Ascending aorta (tissue), 2 donors: ENCODE measurements at regions not wholly inside any gene's neighbourhood (a gene's known extent, or its start where the extent isn't known, plus 50 kb on each side); places are given as distances from the start of the nearest gene placed in this dataset.
A peak's percentile ranks its signal among the peaks of the same experiment; 100 is the strongest.

Experiments used
- DNase-seq, 2 donors: peaks; one replicate each; pipeline ENCODE4 v3.0.0-alpha.2; 2019; ENCODE audit warnings: low spot score in 2 of 2
- H3K27ac ChIP-seq, 2 donors: fragments of 200-600 bp; sonication (generic); one replicate each; pipeline ENCODE4 v1.5.1; 2016 to 2017; ENCODE audit warnings: mild to moderate bottlenecking in 1 of 2
- H3K27me3 ChIP-seq: fragments of 200-600 bp; sonication (generic); one replicate; pipeline ENCODE4 v1.5.1; 2017
- H3K36me3 ChIP-seq, 2 donors: fragments of 200-600 bp; sonication (generic); one replicate each; pipeline ENCODE4 v1.5.1; 2016
- H3K4me1 ChIP-seq, 2 donors: fragments of 200-600 bp; sonication (generic); one replicate each; pipeline ENCODE4 v1.5.1; 2016 to 2017; ENCODE audit warnings: mild to moderate bottlenecking in 1 of 2
- H3K4me3 ChIP-seq, 2 donors: fragments of 200-600 bp; sonication (generic); one replicate each; pipeline ENCODE4 v1.5.1; 2016 to 2017; ENCODE audit warnings: mild to moderate bottlenecking in 1 of 2
- H3K9me3 ChIP-seq, 2 donors: fragments of 200-600 bp; sonication (generic); one replicate each; pipeline ENCODE4 v1.5.1; 2016
- CTCF ChIP-seq, 3 experiments: fragments of 200-600 bp in 2 of 3; fragments of 450-650 bp in 1 of 3; sonication (generic) in 2 of 3; IDR thresholded peaks; one replicate each; pipeline ENCODE4 v1.5.1; 2016 to 2019; ENCODE audit warnings: antibody characterized with exemption in 3 of 3, mild to moderate bottlenecking in 1 of 3, moderate library complexity in 1 of 3
- intact Hi-C: fragments of 100-400 bp; cut with DNase I; formaldehyde crosslinking; loops from one replicate; pipeline ENCODE4 v1.15.1; 2023

GRCh38 chr7:149714081-149714909, 59.1 kb downstream of the ZNF467 start:
- Histone ChIP-seq H3K36me3 (no peaks in the 10 kb centered on the region), H3K9me3 (peaks cover 9 to 20% of the 10 kb centered on the region in 2 donors), H3K27me3 (no peaks in the 10 kb centered on the region), H3K4me1 (peaks cover 3 to 20% of the 10 kb centered on the region in 2 donors), H3K4me3 (peak overlapping the region; percentile 69 to 86), H3K27ac (peak overlapping the region; percentile 29 to 83)
- DNase-seq: peak; percentile 47 to 93
- no peak for TF ChIP-seq CTCF (IDR thresholded peaks at IDR 0.05)
- intact Hi-C loops: loop anchor here (1.0 to 10.0 kb wide), 9 partner anchors 57 to 1371 kb away; partner anchors contain the start of genes AGAP3, ATP6V0E2, FASTK and TMUB1

DNA sequence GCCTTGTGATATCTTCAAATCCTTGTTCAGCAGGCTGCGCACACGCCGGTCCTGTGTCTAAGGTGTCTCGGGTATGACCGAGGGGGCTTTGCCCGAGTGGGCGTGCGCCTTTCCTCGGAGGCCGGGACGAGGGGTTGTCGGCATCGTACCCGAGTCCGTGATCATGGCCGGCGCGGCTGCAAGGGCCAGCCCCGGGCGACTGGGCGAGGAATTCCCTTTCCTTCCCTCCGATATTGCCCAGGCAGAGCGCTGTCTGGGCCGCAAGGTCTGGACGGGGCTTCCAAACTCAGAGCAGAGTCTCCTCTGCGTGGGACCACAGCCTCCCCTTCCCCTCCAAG, 59.7 kb downstream of the ZNF467 start:
- peaks cover 3 to 20% of the 10 kb centered on the region in 2 donors for H3K4me1 ChIP-seq
- no peaks in the 10 kb centered on the region for H3K27me3 ChIP-seq
- peak in 1 of 2 donors; percentile 62 for DNase-seq
- no peak for TF ChIP-seq CTCF (IDR thresholded peaks at IDR 0.05)
- no peak overlapping the region for H3K27ac ChIP-seq
- peak overlapping the region; percentile 69 to 86 for H3K4me3 ChIP-seq
- peaks cover 9 to 21% of the 10 kb centered on the region in 2 donors for H3K9me3 ChIP-seq
- H3K36me3 ChIP-seq: no peaks in the 10 kb centered on the region
- intact Hi-C loops: loop anchor here (1.0 to 10.0 kb wide), 9 partner anchors 58 to 1371 kb away; partner anchors contain the start of genes AGAP3, ATP6V0E2, FASTK and TMUB1

DNA sequence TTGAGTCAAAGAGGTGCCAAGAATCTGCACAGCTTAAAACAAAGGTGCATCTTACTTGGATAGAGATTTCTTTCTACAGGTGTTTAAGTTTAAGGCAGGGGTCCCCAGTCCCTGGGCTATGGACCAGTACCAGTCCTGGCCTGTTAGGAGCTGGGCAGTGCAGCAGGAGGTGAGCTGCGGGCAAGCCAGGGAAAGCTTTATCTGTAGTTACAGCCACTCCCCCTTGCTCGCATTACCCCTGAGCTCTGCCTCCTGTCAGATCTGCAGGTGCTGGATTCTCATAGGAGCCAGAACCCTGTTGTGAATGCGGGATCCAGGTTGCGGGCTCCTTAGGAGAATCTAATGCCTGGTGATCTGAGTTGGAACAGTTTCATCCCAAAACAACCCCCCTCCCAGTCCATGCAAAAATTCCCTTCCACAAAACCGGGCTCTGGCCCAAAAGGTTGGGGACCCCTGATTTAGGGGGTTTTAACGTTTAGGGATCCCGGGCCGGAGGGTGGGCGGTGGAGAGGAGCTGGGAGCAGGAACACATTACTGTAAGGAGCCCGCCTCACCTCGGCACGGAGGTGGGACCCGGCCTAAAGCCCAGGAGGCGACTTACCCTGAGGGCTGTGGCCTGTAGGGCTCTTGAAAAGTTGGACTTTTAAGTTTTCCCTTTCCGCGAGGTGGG, 60.2 kb downstream of the ZNF467 start:
- no peak overlapping the region for H3K4me3 ChIP-seq
- H3K27me3 ChIP-seq: no peaks in the 10 kb centered on the region
- H3K9me3 ChIP-seq: peaks cover 9 to 21% of the 10 kb centered on the region in 2 donors
- intact Hi-C loops: loop anchor here (10.0 kb wide), 5 partner anchors 162 to 1372 kb away; partner anchors contain the start of genes AGAP3, ATP6V0E2, FASTK and TMUB1
- no peak for TF ChIP-seq CTCF (IDR thresholded peaks at IDR 0.05)
- H3K36me3 ChIP-seq: no peaks in the 10 kb centered on the region
- no peak overlapping the region for H3K27ac ChIP-seq
- H3K4me1 ChIP-seq: peaks cover 3 to 20% of the 10 kb centered on the region in 2 donors
- DNase-seq: no peak

GRCh38 chr7:149708026-149708425, 65.4 kb downstream of the ZNF467 start:
- no peak overlapping the region for H3K27ac ChIP-seq
- no peak for DNase-seq
- no peak for TF ChIP-seq CTCF (IDR thresholded peaks at IDR 0.05)
- intact Hi-C loops: no loop called here
- H3K36me3 ChIP-seq: no peaks in the 10 kb centered on the region
- no peaks in the 10 kb centered on the region for H3K4me1 ChIP-seq
- no peak overlapping the region for H3K4me3 ChIP-seq
- H3K27me3 ChIP-seq: no peaks in the 10 kb centered on the region
- peaks cover 9 to 21% of the 10 kb centered on the region in 2 donors for H3K9me3 ChIP-seq

- H3K9me3 ChIP-seq: peaks cover 9 to 21% of the 10 kb centered on the region in 2 donors
- H3K27me3 ChIP-seq: no peaks in the 10 kb centered on the region
- no peak for DNase-seq
- intact Hi-C loops: no loop called here
- no peak for TF ChIP-seq CTCF (IDR thresholded peaks at IDR 0.05)
- no peaks in the 10 kb centered on the region for H3K36me3 ChIP-seq
- no peak overlapping the region for H3K4me3 ChIP-seq
- no peak overlapping the region for H3K27ac ChIP-seq
- no peaks in the 10 kb centered on the region for H3K4me1 ChIP-seq
These were observed 65.9 kb downstream of the ZNF467 start for GRCh38 chr7:149707448-149707886.
